HG02870 (cell line): ENCODE measurements at regions not wholly inside any gene's neighbourhood (a gene's known extent, or its start where the extent isn't known, plus 50 kb on each side); places are given as distances from the start of the nearest gene placed in this dataset.
"Not testable (repeated sequence)": the region's sequence is repeated elsewhere in the genome, so short reads cannot be mapped to it uniquely, and the experiment has no call there.

Experiments
- ATAC-seq: cut with Tn5 transposase; IDR thresholded peaks from one replicate; pipeline ENCODE4 v1.9.1; 2021; ENCODE audit warnings: mild to moderate bottlenecking, moderate library complexity; ENCODE audit not compliant: unreplicated experiment

- not testable (repeated sequence) for ATAC-seq
Observed at GRCh38 chr20:29516847-29517246, 1740.6 kb upstream of the DEFB115 start.

- ATAC-seq: not testable (repeated sequence)
Observed at GRCh38 chr20:29519610-29520241, 1737.7 kb upstream of the DEFB115 start.

- not testable (repeated sequence) for ATAC-seq
Observed at GRCh38 chr20:29533566-29534177, 1723.8 kb upstream of the DEFB115 start.

GRCh38 chr20:29566901-29567635 is 1690.4 kb upstream of the DEFB115 start:
- not testable (repeated sequence) for ATAC-seq

- not testable (repeated sequence) for ATAC-seq
Observed at GRCh38 chr20:29567671-29568070, 1689.8 kb upstream of the DEFB115 start.

GRCh38 chr20:29570126-29570525 is 1687.3 kb upstream of the DEFB115 start:
- not testable (repeated sequence) for ATAC-seq

GRCh38 chr20:29589530-29589929 is 1667.9 kb upstream of the DEFB115 start:
- ATAC-seq: not testable (repeated sequence)

- ATAC-seq: not testable (repeated sequence)
Observed at GRCh38 chr20:29604163-29604562, 1653.3 kb upstream of the DEFB115 start.

- not testable (repeated sequence) for ATAC-seq
Observed at GRCh38 chr20:29606171-29606570, 1651.3 kb upstream of the DEFB115 start.

- ATAC-seq: not testable (repeated sequence)
Observed at GRCh38 chr20:29629395-29629794, 1628.1 kb upstream of the DEFB115 start.
